PC-9 (cell line): ENCODE measurements at regions not wholly inside any gene's neighbourhood (a gene's known extent, or its start where the extent isn't known, plus 50 kb on each side); places are given as distances from the start of the nearest gene placed in this dataset.

Experiments used
- BruUV-seq: library from RNA; stranded (reverse); fragments of 400-500 nt; replicated peaks from 2 replicates; lab custom pipeline; 2021; lab: Mats Ljungman, UMichigan
- CTCF ChIA-PET: fragments of 300-600 bp; sonication (Branson Sonifier 250); formaldehyde crosslinking; loops from one replicate; lab custom pipeline; 2022; ENCODE audit warnings: antibody characterized with exemption; lab: Charles Lee
- POLR2A ChIA-PET: fragments of 300-600 bp; sonication (Branson Sonifier 250); formaldehyde crosslinking; loops from one replicate; lab custom pipeline; 2022; ENCODE audit warnings: antibody characterized with exemption; ENCODE audit not compliant: unreplicated experiment; lab: Charles Lee
- DNase-seq, 2 experiments: peaks; one replicate each; pipeline versions ENCODE4 v3.0.0 to v3.0.0-alpha.2; 2015 to 2022; ENCODE audit warnings: mixed read lengths in 1 of 2
- H2AFZ ChIP-seq: fragments of 200-600 bp; sonication (generic); 2 replicates; pipeline ENCODE4 v1.8.1; 2017; ENCODE audit warnings: antibody characterized with exemption
- H3F3A ChIP-seq: fragments of 200-600 bp; sonication (generic); 2 replicates; pipeline ENCODE4 v1.8.1; 2017; ENCODE audit warnings: antibody characterized with exemption, mild to moderate bottlenecking, low read depth; ENCODE audit not compliant: insufficient read depth
- H3K27ac ChIP-seq: fragments of 200-600 bp; sonication (generic); 2 replicates; pipeline ENCODE4 v1.6.1; 2016; ENCODE audit warnings: mixed run types
- H3K27me3 ChIP-seq: fragments of 200-600 bp; sonication (generic); 2 replicates; pipeline ENCODE4 v1.6.1; 2016; ENCODE audit warnings: low read depth, mixed run types; ENCODE audit not compliant: insufficient read depth
- H3K36me3 ChIP-seq: fragments of 200-600 bp; sonication (generic); 2 replicates; pipeline ENCODE4 v1.6.1; 2016; ENCODE audit warnings: low read depth, mixed run types
- H3K4me1 ChIP-seq: fragments of 200-600 bp; sonication (generic); replicated peaks from 2 replicates; pipeline ENCODE4 v1.6.1; 2016; ENCODE audit warnings: mixed run types; ENCODE audit not compliant: insufficient read depth
- H3K4me2 ChIP-seq: fragments of 200-600 bp; sonication (generic); 2 replicates; pipeline ENCODE4 v1.6.1; 2017; ENCODE audit warnings: mixed run types
- H3K4me3 ChIP-seq: fragments of 200-600 bp; sonication (generic); 2 replicates; pipeline ENCODE4 v1.6.1; 2016; ENCODE audit warnings: mixed run types
- H3K79me2 ChIP-seq: fragments of 200-600 bp; sonication (generic); 2 replicates; pipeline ENCODE4 v1.6.1; 2017; ENCODE audit warnings: low read depth, mixed run types
- H3K9me2 ChIP-seq: fragments of 200-600 bp; sonication (generic); 2 replicates; pipeline ENCODE4 v1.8.1; 2017; ENCODE audit warnings: mild to moderate bottlenecking; ENCODE audit not compliant: insufficient read depth
- H3K9me3 ChIP-seq: fragments of 200-600 bp; sonication (generic); 2 replicates; pipeline ENCODE4 v1.8.1; 2016; ENCODE audit warnings: low read depth; ENCODE audit not compliant: insufficient read depth
- H4K20me1 ChIP-seq: fragments of 200-600 bp; sonication (generic); 2 replicates; pipeline ENCODE4 v1.8.1; 2017; ENCODE audit not compliant: insufficient read depth
- CTCF ChIP-seq: fragments of 200-600 bp; sonication (generic); conservative IDR thresholded peaks from 2 replicates; pipeline ENCODE4 v1.6.1; 2017; ENCODE audit warnings: mixed run types, antibody characterized with exemption, mild to moderate bottlenecking, moderate library complexity
- EZH2 ChIP-seq: fragments of 200-600 bp; sonication (generic); IDR thresholded peaks from 2 replicates; pipeline ENCODE4 v1.8.0; 2017; ENCODE audit warnings: antibody characterized with exemption, low read depth
- intact Hi-C: fragments of 100-400 bp; cut with micrococcal nuclease; formaldehyde crosslinking; loops from one replicate; pipeline ENCODE4 v1.10.0; 2022; ENCODE audit not compliant: unreplicated experiment

DNA sequence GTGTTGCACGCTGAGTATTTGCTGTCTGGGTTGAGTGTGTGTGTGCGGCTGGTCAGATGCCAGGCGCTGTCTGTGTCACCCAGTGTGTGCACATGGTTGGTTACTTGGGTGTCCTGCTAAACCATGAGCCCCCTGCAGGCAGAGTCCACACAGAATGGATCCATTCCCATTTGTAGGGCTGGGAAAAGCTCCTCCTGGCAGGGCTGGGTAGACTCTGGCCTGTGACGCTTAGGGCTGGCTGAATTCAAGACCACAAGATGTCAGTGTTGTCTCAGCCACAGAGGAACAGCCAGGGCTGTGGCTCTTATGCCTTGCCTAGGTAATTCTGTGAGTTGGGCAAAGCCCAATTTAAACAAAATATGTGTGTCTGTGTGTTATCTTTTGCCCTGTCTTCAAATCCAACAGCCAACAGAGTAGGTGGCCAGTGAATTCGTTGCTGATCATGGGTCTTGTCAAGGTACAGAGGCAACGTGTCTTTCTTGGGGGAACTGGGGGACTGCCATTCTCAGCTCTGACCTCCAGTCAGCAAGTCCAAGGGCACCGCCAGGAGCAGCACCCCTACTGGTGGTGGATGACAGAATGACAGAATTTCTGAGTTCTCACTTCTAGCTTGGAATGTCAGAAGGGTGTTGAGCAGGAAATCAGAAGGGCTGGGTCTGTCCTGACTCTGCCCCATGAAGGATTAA, 285.1 kb downstream of the CCSER2 start:
- H3K4me3 ChIP-seq, result no peak overlapping the region
- CTCF ChIA-PET, result no interaction called here

GRCh38 chr10:84626397-84627087, 298.2 kb downstream of the CCSER2 start:
- Histone ChIP-seq H3K27me3 (no peaks in the 10 kb centered on the region), H3K4me1 (no peaks in the 10 kb centered on the region), H3K4me2 (no peak overlapping the region), H3K4me3 (no peak overlapping the region), H4K20me1 (no peaks in the 10 kb centered on the region), H3K27ac (no peak overlapping the region), H3K9me3 (no peaks in the 10 kb centered on the region), H3K36me3 (no peaks in the 10 kb centered on the region), H2AFZ (no peak overlapping the region), H3K79me2 (no peaks in the 10 kb centered on the region), H3K9me2 (no peaks in the 10 kb centered on the region), H3F3A (no peaks in the 10 kb centered on the region)
- ChIA-PET POLR2A (no interaction called here), CTCF (no interaction called here)
- TF ChIP-seq CTCF (no peak), EZH2 (no peak)
- intact Hi-C loops, result no loop called here
- DNase-seq, result no peak
- no TSS peak for BruUV-seq

More for the DNA sequence above, 285.1 kb downstream of the CCSER2 start:
- Histone ChIP-seq H3K4me1 (no peaks in the 10 kb centered on the region), H3K9me3 (no peaks in the 10 kb centered on the region), H4K20me1 (no peaks in the 10 kb centered on the region), H3K9me2 (no peaks in the 10 kb centered on the region), H3K79me2 (no peaks in the 10 kb centered on the region), H3K36me3 (no peaks in the 10 kb centered on the region), H2AFZ (no peak overlapping the region), H3K27ac (no peak overlapping the region), H3K27me3 (peaks cover 4% of the 10 kb centered on the region; the same call in 1 of the 2 replicates), H3F3A (no peaks in the 10 kb centered on the region), H3K4me2 (no peak overlapping the region)
- no TSS peak for BruUV-seq
- TF ChIP-seq EZH2 (no peak), CTCF (peak; percentile 38; the same call in 1 of the 2 replicates)
- POLR2A ChIA-PET, result no interaction called here
- no peak for DNase-seq
- intact Hi-C loops, result no loop called here

- H3K9me2 ChIP-seq, result no peaks in the 10 kb centered on the region
- peak in 1 of 2 experiments; percentile 66 for DNase-seq
- H3K36me3 ChIP-seq, result no peaks in the 10 kb centered on the region
- H2AFZ ChIP-seq, result no peak overlapping the region
- no peak overlapping the region for H3K4me2 ChIP-seq
- ChIA-PET CTCF (no interaction called here), POLR2A (no interaction called here)
- H3K4me3 ChIP-seq, result no peak overlapping the region
- no peaks in the 10 kb centered on the region for H4K20me1 ChIP-seq
- no TSS peak for BruUV-seq
- intact Hi-C loops, result no loop called here
- H3K27ac ChIP-seq, result no peak overlapping the region
- H3K4me1 ChIP-seq, result no peaks in the 10 kb centered on the region
- no peaks in the 10 kb centered on the region for H3K9me3 ChIP-seq
- no peaks in the 10 kb centered on the region for H3K27me3 ChIP-seq
- no peaks in the 10 kb centered on the region for H3F3A ChIP-seq
- H3K79me2 ChIP-seq, result no peaks in the 10 kb centered on the region
- TF ChIP-seq CTCF, result no peak
- TF ChIP-seq EZH2, result no peak
These were observed 304.5 kb downstream of the CCSER2 start for GRCh38 chr10:84632866-84633265.
